T-helper 17 cell (primary cell): ENCODE measurements at regions not wholly inside any gene's neighbourhood (a gene's known extent, or its start where the extent isn't known, plus 50 kb on each side); places are given as distances from the start of the nearest gene placed in this dataset.

ENCODE experiments used
- ATAC-seq: fragments of 150-1000 bp; cut with Tn5 transposase; 2 replicates; pipeline ENCODE4 v1.10.0; 2021; ENCODE audit warnings: mild to moderate bottlenecking, moderate library complexity
- DNase-seq, 3 donors: peaks; one replicate each; pipeline versions ENCODE4 v3.0.0 to v3.0.0-alpha.2; 2020 to 2021
- H3K9me3 ChIP-seq: one replicate; pipeline ENCODE4 v1.7.0; 2013; ENCODE audit warnings: low read length, mild to moderate bottlenecking; ENCODE audit not compliant: control insufficient read depth, poor library complexity, severe bottlenecking
- H3K27ac Mint-ChIP-seq: one replicate; pipeline ENCODE4 v1.8.0; 2022; ENCODE audit warnings: mild to moderate bottlenecking, moderate library complexity, mixed read lengths
- H3K27me3 Mint-ChIP-seq: one replicate; pipeline ENCODE4 v1.8.0; 2022; ENCODE audit warnings: mixed read lengths
- H3K36me3 Mint-ChIP-seq: one replicate; pipeline ENCODE4 v1.8.0; 2022; ENCODE audit warnings: low read depth, mixed read lengths
- H3K4me1 Mint-ChIP-seq: one replicate; pipeline ENCODE4 v1.8.0; 2022; ENCODE audit warnings: mild to moderate bottlenecking, mixed read lengths
- H3K4me3 Mint-ChIP-seq: one replicate; pipeline ENCODE4 v1.8.0; 2022; ENCODE audit warnings: mild to moderate bottlenecking, moderate library complexity, mixed read lengths

DNA sequence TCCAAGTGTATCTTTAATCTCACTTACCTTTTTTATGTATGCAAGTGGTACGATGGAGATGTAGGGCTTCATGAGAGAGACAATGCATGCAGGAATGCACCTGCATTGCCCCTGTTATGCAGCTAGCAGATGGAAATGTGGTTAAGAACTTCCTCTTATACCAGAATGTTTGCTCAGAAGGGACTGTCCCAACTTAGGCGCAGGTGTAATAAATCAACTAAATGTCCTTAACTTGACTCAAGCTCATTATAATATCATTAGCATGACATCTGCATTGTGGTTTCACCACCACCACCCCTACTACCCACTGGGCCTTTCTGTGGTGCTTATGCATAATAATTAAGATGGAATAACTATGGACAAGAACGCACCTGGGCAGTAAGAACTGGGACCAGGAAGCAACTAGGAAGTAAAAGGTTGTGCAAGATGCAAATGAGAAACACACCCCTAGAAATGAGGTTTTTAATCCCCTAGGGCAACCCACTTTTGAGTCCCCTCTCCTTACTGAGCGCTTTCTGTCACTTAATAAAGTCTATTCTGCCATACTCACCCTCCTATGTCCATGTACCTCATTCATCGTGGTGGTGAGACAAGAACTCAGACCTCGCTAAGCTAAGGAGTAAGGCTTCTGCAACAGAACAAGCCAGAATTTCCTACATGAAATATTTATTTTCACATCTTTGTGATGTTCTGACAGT is 1103.3 kb upstream of the B3GALT2 start:
- H3K4me3 Mint-ChIP-seq: peak overlapping the region; percentile 77
- peak; percentile 98 for ATAC-seq
- H3K27ac Mint-ChIP-seq: peak overlapping the region; percentile 16

DNA sequence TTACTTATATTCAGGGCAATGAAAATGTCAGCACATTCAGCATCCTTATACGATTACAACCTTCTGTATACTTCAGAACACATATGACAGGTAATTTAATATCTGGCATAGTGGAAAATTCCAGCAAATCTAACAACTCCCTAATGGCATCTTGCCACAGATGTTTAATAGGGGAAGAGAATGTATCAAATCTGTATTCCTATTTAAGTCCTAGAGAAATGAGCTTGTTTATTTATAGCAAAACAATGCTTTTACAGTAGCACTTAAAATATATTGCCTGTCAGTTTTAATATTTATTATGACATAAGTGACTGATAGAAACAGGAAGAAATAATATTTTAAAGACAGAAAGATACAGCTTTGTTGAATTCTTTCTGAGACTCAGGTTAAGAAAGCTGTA is 1101.8 kb upstream of the B3GALT2 start:
- ATAC-seq (no peak), DNase-seq (no peak)
- H3K27me3 Mint-ChIP-seq: no peaks in the 10 kb centered on the region
- H3K36me3 Mint-ChIP-seq: no peaks in the 10 kb centered on the region
- H3K4me1 Mint-ChIP-seq: peaks cover 16% of the 10 kb centered on the region
- H3K27ac Mint-ChIP-seq: peak overlapping the region; percentile 16
- H3K9me3 ChIP-seq: no peaks in the 10 kb centered on the region
- peak overlapping the region; percentile 70 for H3K4me3 Mint-ChIP-seq

More for the DNA sequence above, 1103.3 kb upstream of the B3GALT2 start:
- H3K9me3 ChIP-seq: no peaks in the 10 kb centered on the region
- DNase-seq: peak in 2 of 3 donors; percentile 22 to 37
- Mint-ChIP-seq H3K27me3 (no peaks in the 10 kb centered on the region), H3K36me3 (no peaks in the 10 kb centered on the region), H3K4me1 (peaks cover 16% of the 10 kb centered on the region)

DNA sequence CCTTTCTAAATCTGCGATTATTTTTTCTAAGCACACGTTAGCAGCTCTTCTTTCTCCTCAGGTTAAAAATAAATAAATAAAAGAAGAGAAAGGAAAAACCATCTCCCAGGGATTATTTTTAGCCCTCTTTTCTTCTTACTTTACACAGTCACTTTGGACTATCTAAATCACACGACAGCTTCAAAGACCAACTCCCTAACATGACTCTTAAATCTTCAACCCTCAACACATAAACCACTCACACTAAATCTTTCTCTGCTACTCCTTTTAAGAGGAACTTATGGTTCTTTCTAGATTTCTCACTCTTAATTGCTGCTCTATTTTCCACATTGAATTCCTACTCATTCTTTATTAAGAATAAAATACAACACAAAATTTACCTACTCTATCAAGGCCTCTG is 1095.0 kb upstream of the B3GALT2 start:
- ATAC-seq: no peak
- H3K4me3 Mint-ChIP-seq: no peak overlapping the region
- H3K4me1 Mint-ChIP-seq: peaks cover 10% of the 10 kb centered on the region
- no peaks in the 10 kb centered on the region for H3K27me3 Mint-ChIP-seq
- H3K36me3 Mint-ChIP-seq: no peaks in the 10 kb centered on the region
- peak overlapping the region; percentile 12 for H3K27ac Mint-ChIP-seq
- no peak for DNase-seq
- no peaks in the 10 kb centered on the region for H3K9me3 ChIP-seq

DNA sequence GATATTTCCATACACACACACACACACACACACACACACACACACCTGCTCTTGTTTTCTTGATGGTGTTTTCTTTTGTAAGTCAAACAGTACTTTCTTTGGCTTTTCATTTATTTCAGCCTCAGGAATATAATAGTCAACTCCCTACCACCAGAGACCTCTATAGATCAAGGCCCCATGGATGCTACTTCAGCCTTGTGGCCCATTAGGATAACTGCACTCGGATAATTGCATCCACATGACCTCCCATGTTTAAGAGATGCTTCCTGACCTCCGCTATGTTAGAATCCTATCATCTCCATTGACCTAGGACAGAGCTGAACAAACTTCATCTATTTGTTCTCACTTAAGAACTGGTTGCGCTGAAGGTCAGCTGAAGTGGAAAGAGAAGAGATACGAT is 1094.0 kb upstream of the B3GALT2 start:
- ATAC-seq: no peak
- no peak overlapping the region for H3K4me3 Mint-ChIP-seq
- H3K27ac Mint-ChIP-seq: no peak overlapping the region
- no peaks in the 10 kb centered on the region for H3K36me3 Mint-ChIP-seq
- H3K4me1 Mint-ChIP-seq: peaks cover 4% of the 10 kb centered on the region
- no peak for DNase-seq
- no peaks in the 10 kb centered on the region for H3K9me3 ChIP-seq
- no peaks in the 10 kb centered on the region for H3K27me3 Mint-ChIP-seq

DNA sequence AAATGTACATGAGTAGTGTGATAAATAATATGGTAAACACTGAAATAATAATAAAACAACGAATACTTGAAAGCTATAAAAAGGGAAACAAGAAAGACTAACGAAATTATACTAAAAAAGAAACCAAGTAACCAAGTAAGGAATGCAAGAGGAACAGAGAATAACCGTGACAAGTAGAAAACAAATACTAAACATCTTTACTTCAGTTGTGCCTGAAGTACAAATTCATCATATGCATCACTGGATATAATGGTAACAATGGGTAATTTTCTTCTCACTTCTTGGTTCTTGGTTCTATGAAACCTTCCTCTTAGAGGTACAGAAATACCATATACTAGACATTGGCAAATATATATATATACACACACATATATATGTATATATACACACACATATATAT is 1093.6 kb upstream of the B3GALT2 start:
- ATAC-seq: no peak
- no peak for DNase-seq
- Mint-ChIP-seq H3K27me3 (no peaks in the 10 kb centered on the region), H3K36me3 (no peaks in the 10 kb centered on the region), H3K4me3 (no peak overlapping the region), H3K4me1 (peaks cover 4% of the 10 kb centered on the region), H3K27ac (no peak overlapping the region)
- no peaks in the 10 kb centered on the region for H3K9me3 ChIP-seq

DNA sequence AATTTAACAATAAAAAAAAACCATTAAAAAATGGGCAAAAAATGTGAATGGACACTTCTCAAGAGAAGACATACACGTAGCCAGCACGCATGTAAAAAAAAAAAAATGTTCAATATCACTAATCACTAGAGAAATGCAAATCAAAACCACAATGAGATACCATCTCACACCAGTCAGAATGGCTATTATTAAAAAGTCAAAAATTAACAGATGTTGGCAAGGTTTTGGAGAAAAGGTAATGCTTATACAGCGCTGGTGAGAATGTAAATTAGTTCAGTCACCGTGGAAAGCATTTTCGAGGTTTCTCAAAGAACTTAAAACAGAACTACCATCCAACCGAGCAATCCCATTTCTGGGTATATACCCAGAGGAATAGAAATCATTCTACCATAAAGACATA is 1091.5 kb upstream of the B3GALT2 start:
- no peak overlapping the region for H3K4me3 Mint-ChIP-seq
- no peaks in the 10 kb centered on the region for H3K36me3 Mint-ChIP-seq
- no peaks in the 10 kb centered on the region for H3K27me3 Mint-ChIP-seq
- H3K4me1 Mint-ChIP-seq: peaks cover 4% of the 10 kb centered on the region
- H3K27ac Mint-ChIP-seq: no peak overlapping the region
- DNase-seq (no peak), ATAC-seq (no peak)
- H3K9me3 ChIP-seq: no peaks in the 10 kb centered on the region

DNA sequence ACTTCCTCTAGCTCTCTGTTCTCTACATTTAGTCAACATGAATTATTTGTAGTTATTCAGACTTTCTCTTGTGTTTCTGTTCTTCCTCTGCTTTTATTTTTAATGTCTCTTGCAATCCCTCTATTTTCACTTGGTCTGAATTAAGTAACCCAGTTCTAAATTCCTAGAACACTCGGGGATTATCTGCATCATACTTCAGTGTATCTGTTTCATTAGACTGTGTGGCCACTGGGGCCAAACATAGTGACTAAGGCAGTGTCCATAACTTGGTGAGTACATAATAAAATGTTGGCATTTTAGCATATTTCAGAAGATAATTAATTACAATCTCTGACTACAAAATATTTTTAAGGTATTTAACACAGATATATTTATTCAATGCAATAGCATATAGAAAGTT is 1087.2 kb upstream of the B3GALT2 start:
- no peak for ATAC-seq
- Mint-ChIP-seq H3K27ac (no peak overlapping the region), H3K4me3 (no peak overlapping the region), H3K4me1 (no peaks in the 10 kb centered on the region), H3K27me3 (no peaks in the 10 kb centered on the region), H3K36me3 (no peaks in the 10 kb centered on the region)
- no peak for DNase-seq
- no peaks in the 10 kb centered on the region for H3K9me3 ChIP-seq

DNA sequence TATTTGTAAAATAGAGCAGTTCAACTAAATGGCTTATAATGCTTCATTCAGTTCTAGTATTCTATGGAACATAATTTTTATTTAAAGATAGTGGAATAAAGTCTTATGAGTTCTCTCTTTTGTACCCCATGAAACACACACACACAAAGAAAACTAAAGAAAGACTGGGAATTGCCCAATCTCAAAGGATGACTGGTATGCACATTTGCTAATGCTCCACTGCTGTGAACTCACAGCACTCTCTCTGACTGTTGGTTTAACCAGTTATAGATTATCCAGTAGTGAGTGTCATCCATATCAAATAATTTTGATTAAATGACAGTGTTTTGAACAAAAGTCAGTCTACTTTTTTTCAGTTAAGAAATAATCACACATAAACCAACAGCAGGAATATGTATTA is 1082.4 kb upstream of the B3GALT2 start:
- Mint-ChIP-seq H3K4me3 (no peak overlapping the region), H3K27ac (no peak overlapping the region), H3K36me3 (no peaks in the 10 kb centered on the region), H3K4me1 (no peaks in the 10 kb centered on the region), H3K27me3 (no peaks in the 10 kb centered on the region)
- ATAC-seq (no peak), DNase-seq (no peak)
- H3K9me3 ChIP-seq: no peaks in the 10 kb centered on the region

DNA sequence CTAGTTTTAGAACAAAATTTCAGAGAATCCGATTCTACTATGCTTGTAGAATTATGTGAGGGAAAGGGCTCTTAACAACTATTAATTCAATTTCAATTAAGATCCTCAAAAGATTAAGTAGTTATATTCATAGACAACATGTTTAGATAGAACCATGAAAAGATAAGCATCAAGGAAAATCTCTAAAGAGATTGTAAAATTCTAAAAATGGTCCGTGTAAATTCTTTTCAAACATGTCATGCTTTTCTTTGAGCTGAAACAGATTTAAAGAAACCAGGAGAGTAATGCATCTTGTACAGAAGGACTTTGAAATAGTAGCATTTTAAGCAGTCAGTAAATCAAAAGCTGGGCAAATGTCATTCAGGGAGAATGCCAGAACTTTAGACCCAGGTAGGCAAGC is 1080.6 kb upstream of the B3GALT2 start:
- no peak for ATAC-seq
- no peak overlapping the region for H3K27ac Mint-ChIP-seq
- no peak overlapping the region for H3K4me3 Mint-ChIP-seq

DNA sequence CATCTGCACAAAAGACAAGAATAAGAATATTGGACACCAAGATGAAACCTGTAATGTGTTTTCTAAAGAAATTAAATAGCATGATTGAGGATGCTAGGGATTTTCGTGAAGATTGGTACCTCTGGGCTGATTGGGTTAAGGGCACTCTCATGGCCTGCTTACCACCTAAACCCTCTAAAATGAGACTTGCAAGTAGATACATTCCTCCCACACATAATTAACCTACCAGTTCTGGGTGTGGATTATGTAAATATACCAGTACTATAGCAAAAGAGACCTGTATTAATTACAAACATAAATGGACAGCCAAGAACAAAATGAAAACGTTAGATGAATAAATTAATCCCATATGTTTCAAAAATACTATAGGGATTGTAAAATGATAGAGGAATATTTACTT is 1069.6 kb upstream of the B3GALT2 start:
- no peak for ATAC-seq

More for the DNA sequence above, 1080.6 kb upstream of the B3GALT2 start:
- H3K9me3 ChIP-seq: no peaks in the 10 kb centered on the region
- Mint-ChIP-seq H3K4me1 (no peaks in the 10 kb centered on the region), H3K27me3 (no peaks in the 10 kb centered on the region), H3K36me3 (peaks cover 2% of the 10 kb centered on the region)
- DNase-seq: no peak

DNA sequence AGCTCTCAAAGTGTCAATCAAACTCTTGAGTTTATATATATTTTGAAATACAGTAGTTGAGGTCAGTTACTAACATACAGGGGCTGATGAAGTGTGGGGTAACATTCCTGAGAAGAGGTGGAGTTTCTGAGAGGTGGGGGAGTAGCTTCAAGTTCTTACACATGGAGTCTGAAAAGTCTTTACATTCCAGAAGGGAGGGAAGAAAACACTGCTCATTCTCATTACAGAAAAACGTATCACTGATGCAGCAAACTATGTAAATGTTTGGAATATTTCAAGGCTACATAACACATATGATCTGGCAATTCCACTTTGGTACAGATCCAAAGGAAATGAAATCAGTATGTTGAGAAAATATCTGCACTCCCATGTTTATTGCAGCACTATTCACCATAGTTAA is 1065.8 kb upstream of the B3GALT2 start:
- H3K36me3 Mint-ChIP-seq: peaks cover 2% of the 10 kb centered on the region
- no peaks in the 10 kb centered on the region for H3K9me3 ChIP-seq
- DNase-seq: no peak
- H3K4me1 Mint-ChIP-seq: peaks cover 2% of the 10 kb centered on the region
- no peaks in the 10 kb centered on the region for H3K27me3 Mint-ChIP-seq
- no peak for ATAC-seq
- H3K4me3 Mint-ChIP-seq: no peak overlapping the region
- H3K27ac Mint-ChIP-seq: no peak overlapping the region

More for the DNA sequence above, 1069.6 kb upstream of the B3GALT2 start:
- no peaks in the 10 kb centered on the region for H3K9me3 ChIP-seq
- DNase-seq: no peak
- Mint-ChIP-seq H3K36me3 (no peaks in the 10 kb centered on the region), H3K27me3 (no peaks in the 10 kb centered on the region), H3K4me3 (no peak overlapping the region), H3K27ac (no peak overlapping the region), H3K4me1 (peaks cover 2% of the 10 kb centered on the region)

DNA sequence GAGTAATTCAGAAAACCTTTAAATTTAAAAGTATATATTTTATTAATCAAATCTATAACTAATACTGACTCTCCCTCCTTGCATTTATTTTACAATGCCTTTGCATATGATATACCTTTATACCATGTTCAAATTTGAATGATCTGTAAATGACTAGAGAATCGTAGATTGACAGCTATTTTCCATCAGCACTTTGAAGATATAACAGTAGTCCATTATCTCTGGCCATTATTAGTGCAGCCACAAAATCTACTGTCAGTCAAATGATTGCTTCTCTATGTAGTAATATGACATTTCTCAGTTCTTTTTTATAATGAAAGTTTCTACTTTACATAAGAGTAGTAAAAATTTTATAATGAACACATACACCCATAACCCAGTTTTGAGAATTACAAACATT is 1054.8 kb upstream of the B3GALT2 start:
- ATAC-seq: no peak
- Mint-ChIP-seq H3K27ac (peak overlapping the region; percentile 12), H3K4me1 (peaks cover 13% of the 10 kb centered on the region)

DNA sequence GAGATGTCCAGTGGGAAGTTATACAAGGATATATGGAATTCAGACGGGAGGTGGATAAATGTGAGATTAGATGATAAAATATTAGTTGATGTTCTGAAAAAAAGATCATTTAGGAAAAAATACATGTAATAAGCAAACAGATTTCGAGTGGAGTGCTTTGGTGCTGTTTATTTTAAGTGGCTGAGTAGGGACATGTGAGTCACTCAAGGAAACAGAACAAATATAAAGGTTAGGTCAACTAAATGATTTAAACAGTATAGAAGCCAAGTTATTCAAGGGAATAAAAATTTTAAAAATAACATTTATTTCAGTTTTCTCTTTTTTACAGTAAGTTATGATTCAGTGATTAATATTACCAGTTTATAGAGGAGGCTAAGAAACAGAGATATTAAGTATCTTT is 1046.7 kb upstream of the B3GALT2 start:
- DNase-seq: no peak

More for the DNA sequence above, 1054.8 kb upstream of the B3GALT2 start:
- Mint-ChIP-seq H3K36me3 (no peaks in the 10 kb centered on the region), H3K4me3 (no peak overlapping the region), H3K27me3 (no peaks in the 10 kb centered on the region)
- no peak for DNase-seq
- H3K9me3 ChIP-seq: no peaks in the 10 kb centered on the region

More for the DNA sequence above, 1046.7 kb upstream of the B3GALT2 start:
- Mint-ChIP-seq H3K36me3 (peaks cover 3% of the 10 kb centered on the region), H3K27me3 (no peaks in the 10 kb centered on the region), H3K4me1 (peaks cover 24% of the 10 kb centered on the region), H3K27ac (no peak overlapping the region), H3K4me3 (no peak overlapping the region)
- no peaks in the 10 kb centered on the region for H3K9me3 ChIP-seq
- ATAC-seq: no peak
